Left lung (tissue), 4 donors: ENCODE measurements at regions not wholly inside any gene's neighbourhood (a gene's known extent, or its start where the extent isn't known, plus 50 kb on each side); places are given as distances from the start of the nearest gene placed in this dataset.
A peak's percentile ranks its signal among the peaks of the same experiment; 100 is the strongest.

Experiments used
- ATAC-seq: fragments of 200-7000 bp; cut with Tn5 transposase; one replicate; pipeline ENCODE4 v1.9.1; 2020; ENCODE audit warnings: moderate library complexity
- DNase-seq, 4 donors: peaks; one replicate each; pipeline ENCODE4 v3.0.0-alpha.2; 2013 to 2020
- H3K27ac ChIP-seq, 2 donors: fragments of 200-600 bp; sonication (generic) in 1 of 2; one replicate each; pipeline versions ENCODE4 v1.5.0 to v1.8.0; 2020 to 2021
- H3K27me3 ChIP-seq, 2 donors: fragments of 200-600 bp; sonication (generic) in 1 of 2; one replicate each; pipeline versions ENCODE4 v1.5.0 to v1.8.0; 2020 to 2021
- H3K36me3 ChIP-seq, 2 donors: fragments of 200-600 bp; sonication (generic) in 1 of 2; one replicate each; pipeline versions ENCODE4 v1.5.0 to v1.8.0; 2020 to 2021
- H3K4me1 ChIP-seq, 2 donors: fragments of 200-600 bp; one replicate each; pipeline ENCODE4 v1.8.0; 2021
- H3K4me3 ChIP-seq, 2 donors: fragments of 200-600 bp; sonication (generic) in 1 of 2; one replicate each; pipeline versions ENCODE4 v1.5.0 to v1.8.0; 2020 to 2021; ENCODE audit warnings: mild to moderate bottlenecking in 1 of 2
- H3K9me3 ChIP-seq, 2 donors: fragments of 200-600 bp; sonication (generic) in 1 of 2; one replicate each; pipeline versions ENCODE4 v1.5.0 to v1.8.0; 2020 to 2021
- CTCF ChIP-seq, 2 donors: fragments of 200-600 bp; sonication (generic) in 1 of 2; IDR thresholded peaks; one replicate each; pipeline versions ENCODE4 v1.5.0 to v1.8.0; 2021; ENCODE audit warnings: antibody characterized with exemption in 2 of 2
- intact Hi-C, 2 donors: fragments of 100-400 bp; cut with DNase I; formaldehyde crosslinking; loops; one replicate each; pipeline versions ENCODE4 v1.11.2 to v1.14.2; 2022
- donor health status: DM: no; HTN: yes; CAD: no.
- donor health status: DM: no; HTN: no; CAD: no.

GRCh38 chr9:108188482-108188881, 667.3 kb downstream of the ACTL7B start:
- DNase-seq: peak in 1 of 4 donors; percentile 36
- Histone ChIP-seq H3K9me3 (no peaks in the 10 kb centered on the region), H3K4me1 (no peaks in the 10 kb centered on the region), H3K36me3 (no peaks in the 10 kb centered on the region), H3K27me3 (no peaks in the 10 kb centered on the region), H3K27ac (no peak overlapping the region), H3K4me3 (no peak overlapping the region)
- intact Hi-C loops: no loop called here
- ATAC-seq: no peak
- TF ChIP-seq CTCF (IDR thresholded peaks at IDR 0.05): no peak

GRCh38 chr9:108186642-108187395, 669.0 kb downstream of the ACTL7B start:
- intact Hi-C loops: no loop called here
- H3K36me3 ChIP-seq: no peaks in the 10 kb centered on the region
- H3K4me3 ChIP-seq: no peak overlapping the region
- DNase-seq: peak in 3 of 4 donors; percentile 38 to 83 (median 79)
- H3K9me3 ChIP-seq: no peaks in the 10 kb centered on the region
- H3K4me1 ChIP-seq: no peaks in the 10 kb centered on the region
- no peak overlapping the region for H3K27ac ChIP-seq
- peak; percentile 44 for ATAC-seq
- no peak for TF ChIP-seq CTCF (IDR thresholded peaks at IDR 0.05)
- H3K27me3 ChIP-seq: no peaks in the 10 kb centered on the region

- Histone ChIP-seq H3K36me3 (no peaks in the 10 kb centered on the region), H3K4me1 (no peaks in the 10 kb centered on the region), H3K27me3 (no peaks in the 10 kb centered on the region), H3K27ac (no peak overlapping the region), H3K4me3 (no peak overlapping the region), H3K9me3 (no peaks in the 10 kb centered on the region)
- intact Hi-C loops: no loop called here
- DNase-seq (no peak), ATAC-seq (no peak)
- no peak for TF ChIP-seq CTCF (IDR thresholded peaks at IDR 0.05)
These were observed 670.2 kb downstream of the ACTL7B start for GRCh38 chr9:108185613-108186012.

- no peak overlapping the region for H3K27ac ChIP-seq
- DNase-seq (no peak), ATAC-seq (peak; percentile 67)
- no peaks in the 10 kb centered on the region for H3K9me3 ChIP-seq
- no peak for TF ChIP-seq CTCF (IDR thresholded peaks at IDR 0.05)
- H3K36me3 ChIP-seq: no peaks in the 10 kb centered on the region
- H3K27me3 ChIP-seq: no peaks in the 10 kb centered on the region
- intact Hi-C loops: no loop called here
- H3K4me1 ChIP-seq: no peaks in the 10 kb centered on the region
- no peak overlapping the region for H3K4me3 ChIP-seq
These were observed 670.8 kb downstream of the ACTL7B start for GRCh38 chr9:108184941-108185340.

- no peak for ATAC-seq
- DNase-seq: no peak
- no peaks in the 10 kb centered on the region for H3K36me3 ChIP-seq
- H3K4me3 ChIP-seq: no peak overlapping the region
- H3K27me3 ChIP-seq: no peaks in the 10 kb centered on the region
- no peak for TF ChIP-seq CTCF (IDR thresholded peaks at IDR 0.05)
- intact Hi-C loops: no loop called here
- no peaks in the 10 kb centered on the region for H3K9me3 ChIP-seq
- H3K4me1 ChIP-seq: no peaks in the 10 kb centered on the region
- no peak overlapping the region for H3K27ac ChIP-seq
These were observed 671.8 kb downstream of the ACTL7B start for GRCh38 chr9:108184009-108184408.
